ENCODE measurements at regions not wholly inside any gene's neighbourhood (a gene's known extent, or its start where the extent isn't known, plus 50 kb on each side); places are given as distances from the start of the nearest gene placed in this dataset.

GRCh38 chr7:89826121-89826520, 328.1 kb upstream of the STEAP1 start:
- Histone ChIP-seq H3K36me3 (ENCODE audit: low read depth) (no peaks in the 10 kb centered on the region), H3K4me1 (ENCODE audit: insufficient read depth, poor library complexity, severe bottlenecking) (no peaks in the 10 kb centered on the region), H3K9me3 (ENCODE audit: severe bottlenecking) (no peaks in the 10 kb centered on the region), H3K4me3 (ENCODE audit: severe bottlenecking) (no peak overlapping the region), H3K27me3 (ENCODE audit: insufficient read depth, poor library complexity, severe bottlenecking) (peaks cover 3% of the 10 kb centered on the region), H3K27ac (ENCODE audit: poor library complexity, severe bottlenecking) (no peak overlapping the region)
- ATAC-seq (ENCODE audit: low read depth), result no peak
- TF ChIP-seq, protein P1, sequence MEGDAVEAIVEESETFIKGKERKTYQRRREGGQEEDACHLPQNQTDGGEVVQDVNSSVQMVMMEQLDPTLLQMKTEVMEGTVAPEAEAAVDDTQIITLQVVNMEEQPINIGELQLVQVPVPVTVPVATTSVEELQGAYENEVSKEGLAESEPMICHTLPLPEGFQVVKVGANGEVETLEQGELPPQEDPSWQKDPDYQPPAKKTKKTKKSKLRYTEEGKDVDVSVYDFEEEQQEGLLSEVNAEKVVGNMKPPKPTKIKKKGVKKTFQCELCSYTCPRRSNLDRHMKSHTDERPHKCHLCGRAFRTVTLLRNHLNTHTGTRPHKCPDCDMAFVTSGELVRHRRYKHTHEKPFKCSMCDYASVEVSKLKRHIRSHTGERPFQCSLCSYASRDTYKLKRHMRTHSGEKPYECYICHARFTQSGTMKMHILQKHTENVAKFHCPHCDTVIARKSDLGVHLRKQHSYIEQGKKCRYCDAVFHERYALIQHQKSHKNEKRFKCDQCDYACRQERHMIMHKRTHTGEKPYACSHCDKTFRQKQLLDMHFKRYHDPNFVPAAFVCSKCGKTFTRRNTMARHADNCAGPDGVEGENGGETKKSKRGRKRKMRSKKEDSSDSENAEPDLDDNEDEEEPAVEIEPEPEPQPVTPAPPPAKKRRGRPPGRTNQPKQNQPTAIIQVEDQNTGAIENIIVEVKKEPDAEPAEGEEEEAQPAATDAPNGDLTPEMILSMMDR (IDR thresholded peaks at IDR 0.05; ENCODE audit: poor library complexity, severe bottlenecking), result no peak
- no peak for DNase-seq (ENCODE audit: low spot score)

- peaks cover 3% of the 10 kb centered on the region for H3K27me3 ChIP-seq (ENCODE audit: insufficient read depth, poor library complexity, severe bottlenecking)
- TF ChIP-seq, protein P1 (IDR thresholded peaks at IDR 0.05; ENCODE audit: poor library complexity, severe bottlenecking), result no peak
- no peak for ATAC-seq (ENCODE audit: low read depth)
Observed at GRCh38 chr7:89826557-89826956, 327.7 kb upstream of the STEAP1 start.

GRCh38 chr7:89837515-89837914, 316.8 kb upstream of the STEAP1 start:
- no peak overlapping the region for H3K27ac ChIP-seq (ENCODE audit: poor library complexity, severe bottlenecking)
- DNase-seq (ENCODE audit: low spot score), result no peak
- no peak for ATAC-seq (ENCODE audit: low read depth)

More at GRCh38 chr7:89826557-89826956, 327.7 kb upstream of the STEAP1 start:
- Histone ChIP-seq H3K9me3 (ENCODE audit: severe bottlenecking) (no peaks in the 10 kb centered on the region), H3K36me3 (ENCODE audit: low read depth) (no peaks in the 10 kb centered on the region), H3K4me3 (ENCODE audit: severe bottlenecking) (no peak overlapping the region), H3K4me1 (ENCODE audit: insufficient read depth, poor library complexity, severe bottlenecking) (no peaks in the 10 kb centered on the region), H3K27ac (ENCODE audit: poor library complexity, severe bottlenecking) (no peak overlapping the region)
- DNase-seq (ENCODE audit: low spot score), result no peak

GRCh38 chr7:89839329-89839728, 314.9 kb upstream of the STEAP1 start:
- ATAC-seq (ENCODE audit: low read depth) (no peak), DNase-seq (ENCODE audit: low spot score) (no peak)
- Histone ChIP-seq H3K27me3 (ENCODE audit: insufficient read depth, poor library complexity, severe bottlenecking) (peaks cover 4% of the 10 kb centered on the region), H3K9me3 (ENCODE audit: severe bottlenecking) (no peaks in the 10 kb centered on the region), H3K27ac (ENCODE audit: poor library complexity, severe bottlenecking) (no peak overlapping the region), H3K4me3 (ENCODE audit: severe bottlenecking) (no peak overlapping the region), H3K4me1 (ENCODE audit: insufficient read depth, poor library complexity, severe bottlenecking) (no peaks in the 10 kb centered on the region), H3K36me3 (ENCODE audit: low read depth) (no peaks in the 10 kb centered on the region)
- TF ChIP-seq, protein P1 (IDR thresholded peaks at IDR 0.05; ENCODE audit: poor library complexity, severe bottlenecking), result no peak

More at GRCh38 chr7:89837515-89837914, 316.8 kb upstream of the STEAP1 start:
- no peaks in the 10 kb centered on the region for H3K36me3 ChIP-seq (ENCODE audit: low read depth)
- no peak overlapping the region for H3K4me3 ChIP-seq (ENCODE audit: severe bottlenecking)
- peaks cover 4% of the 10 kb centered on the region for H3K27me3 ChIP-seq (ENCODE audit: insufficient read depth, poor library complexity, severe bottlenecking)
- H3K4me1 ChIP-seq (ENCODE audit: insufficient read depth, poor library complexity, severe bottlenecking), result no peaks in the 10 kb centered on the region
- TF ChIP-seq, protein P1 (IDR thresholded peaks at IDR 0.05; ENCODE audit: poor library complexity, severe bottlenecking), result no peak
- H3K9me3 ChIP-seq (ENCODE audit: severe bottlenecking), result no peaks in the 10 kb centered on the region

GRCh38 chr7:89845952-89846351, 308.3 kb upstream of the STEAP1 start:
- TF ChIP-seq, protein P1 (IDR thresholded peaks at IDR 0.05; ENCODE audit: poor library complexity, severe bottlenecking), result no peak
- DNase-seq (ENCODE audit: low spot score) (no peak), ATAC-seq (ENCODE audit: low read depth) (no peak)
- Histone ChIP-seq H3K36me3 (ENCODE audit: low read depth) (no peaks in the 10 kb centered on the region), H3K27ac (ENCODE audit: poor library complexity, severe bottlenecking) (no peak overlapping the region), H3K27me3 (ENCODE audit: insufficient read depth, poor library complexity, severe bottlenecking) (peaks cover 4% of the 10 kb centered on the region), H3K4me3 (ENCODE audit: severe bottlenecking) (no peak overlapping the region), H3K4me1 (ENCODE audit: insufficient read depth, poor library complexity, severe bottlenecking) (no peaks in the 10 kb centered on the region), H3K9me3 (ENCODE audit: severe bottlenecking) (no peaks in the 10 kb centered on the region)

Data from RWPE2 (cell line).